GM12878 (cell line): ENCODE measurements at regions not wholly inside any gene's neighbourhood (a gene's known extent, or its start where the extent isn't known, plus 50 kb on each side); places are given as distances from the start of the nearest gene placed in this dataset.

ENCODE experiments used
- ATAC-seq: fragments of 200-7000 bp; cut with Tn5 transposase; 3 replicates; pipeline ENCODE4 v1.9.1; 2020; ENCODE audit warnings: mild to moderate bottlenecking, moderate library complexity
- BruUV-seq: library from RNA; stranded (reverse); fragments of 400-500 nt; replicated peaks from 2 replicates; lab custom pipeline; 2021; lab: Mats Ljungman, UMichigan
- CTCF ChIA-PET: fragments of 300-600 bp; sonication (Branson Sonifier 250); formaldehyde crosslinking; extraction: SDS; loops from one replicate; lab custom pipeline; 2021; ENCODE audit warnings: inconsistent platforms; lab: Yijun Ruan, JAX
- POLR2A ChIA-PET: fragments of 350-600 bp; formaldehyde crosslinking; extraction: SDS; loops from one replicate; lab custom pipeline; 2021; ENCODE audit warnings: inconsistent platforms; lab: Charles Lee
- RAD21 ChIA-PET: fragments of 300-600 bp; sonication (Branson Sonifier 250); formaldehyde crosslinking; loops from one replicate; lab custom pipeline; 2023; ENCODE audit warnings: antibody characterized with exemption; ENCODE audit not compliant: unreplicated experiment; lab: Charles Lee
- SMC1A ChIA-PET: fragments of 300-600 bp; sonication (Branson Sonifier 250); formaldehyde crosslinking; loops from one replicate; lab custom pipeline; 2023; ENCODE audit not compliant: unreplicated experiment, uncharacterized antibody; lab: Charles Lee
- DNase-seq: peaks from one replicate; pipeline ENCODE4 v3.0.0-alpha.2; 2011; ENCODE audit warnings: low read depth, low spot score
- FAIRE-seq: peaks from 3 replicates; lab custom pipeline; 2011; peaks lifted over from hg19 to GRCh38; lab: Jason Lieb, UNC
- H2AFZ ChIP-seq: 2 replicates; pipeline ENCODE4 v1.6.0; 2011; ENCODE audit warnings: low read depth, low read length, control low read depth; ENCODE audit not compliant: control insufficient read depth
- H3K27ac ChIP-seq: 2 replicates; pipeline ENCODE4 v1.5.1; 2011; ENCODE audit warnings: control low read depth; ENCODE audit not compliant: control insufficient read depth, insufficient read depth
- H3K27me3 ChIP-seq, 2 experiments: replicated peaks in 1 of 2; 2 replicates each; pipeline versions ENCODE4 v1.6.0 to v1.6.1; 2011; ENCODE audit warnings: low read length in 1 of 2; ENCODE audit not compliant: control insufficient read depth in 2 of 2, insufficient read depth in 2 of 2
- H3K36me3 ChIP-seq, 2 experiments: 2 replicates each; pipeline ENCODE4 v1.5.1; 2011; ENCODE audit warnings: low read length in 1 of 2; ENCODE audit not compliant: control insufficient read depth in 2 of 2, insufficient read depth in 2 of 2
- H3K4me1 ChIP-seq: 2 replicates; pipeline ENCODE4 v1.6.1; 2011; ENCODE audit warnings: mild to moderate bottlenecking, low read length, moderate library complexity, mixed read lengths; ENCODE audit not compliant: control insufficient read depth, insufficient read depth
- H3K4me2 ChIP-seq: 2 replicates; pipeline ENCODE4 v1.6.0; 2011; ENCODE audit warnings: control low read depth; ENCODE audit not compliant: control insufficient read depth, insufficient read depth
- H3K4me3 ChIP-seq: fragments of 200-600 bp; sonication (generic); 2 replicates; pipeline ENCODE4 v1.5.1; 2016
- H3K79me2 ChIP-seq: 2 replicates; pipeline ENCODE4 v1.6.0; 2011; ENCODE audit warnings: low read length; ENCODE audit not compliant: control insufficient read depth, insufficient read depth
- H3K9ac ChIP-seq: 2 replicates; pipeline ENCODE4 v1.8.0; 2011; ENCODE audit warnings: low read length, control low read depth, mixed read lengths; ENCODE audit not compliant: control insufficient read depth, insufficient read depth
- H3K9me3 ChIP-seq: replicated peaks from 3 replicates; pipeline ENCODE4 v1.5.1; 2011; ENCODE audit warnings: mild to moderate bottlenecking, low read length; ENCODE audit not compliant: control insufficient read depth, insufficient read depth
- H4K20me1 ChIP-seq: 2 replicates; pipeline ENCODE4 v1.6.0; 2011; ENCODE audit not compliant: control insufficient read depth, insufficient read depth
- ATF2 ChIP-seq: IDR thresholded peaks from 2 replicates; pipeline ENCODE4 v1.6.1; 2012; ENCODE audit warnings: low read length, inconsistent platforms
- BMI1 ChIP-seq: fragments of 450-650 bp; IDR thresholded peaks from 2 replicates; pipeline ENCODE4 v1.6.1; 2016; ENCODE audit warnings: mild to moderate bottlenecking, moderate library complexity, borderline replicate concordance
- ESRRA ChIP-seq: IDR thresholded peaks from 2 replicates; pipeline ENCODE4 v1.6.1; 2012; ENCODE audit warnings: mild to moderate bottlenecking, low read length, improper control_type of control experiment
- HCFC1 ChIP-seq: fragments of 150-350 bp; IDR thresholded peaks from 2 replicates; pipeline ENCODE4 v1.6.1; 2014; ENCODE audit warnings: low read length
- HSF1 ChIP-seq: fragments of 150-350 bp; IDR thresholded peaks from 2 replicates; pipeline ENCODE4 v1.6.1; 2014; ENCODE audit warnings: mild to moderate bottlenecking, low read depth, low read length
- KAT2A ChIP-seq: conservative IDR thresholded peaks from 2 replicates; pipeline ENCODE4 v1.6.1; 2011; ENCODE audit warnings: low read depth, low read length; ENCODE audit not compliant: control insufficient read depth
- KLF5 ChIP-seq: fragments of 450-650 bp; IDR thresholded peaks from 2 replicates; pipeline ENCODE4 v1.6.1; 2014; ENCODE audit warnings: mild to moderate bottlenecking; ENCODE audit not compliant: partially characterized antibody
- MTA3 ChIP-seq: IDR thresholded peaks from 2 replicates; pipeline ENCODE4 v1.6.1; 2012; ENCODE audit warnings: low read length, inconsistent platforms, borderline replicate concordance
- MYC ChIP-seq: IDR thresholded peaks from 2 replicates; pipeline ENCODE4 v1.6.1; 2011; ENCODE audit warnings: mild to moderate bottlenecking, low read length, moderate library complexity, inconsistent platforms; ENCODE audit not compliant: insufficient read depth, insufficient replicate concordance, insufficient read length, severe bottlenecking
- NKRF ChIP-seq: fragments of 450-650 bp; conservative IDR thresholded peaks from 2 replicates; pipeline ENCODE4 v1.6.1; 2017; ENCODE audit warnings: mild to moderate bottlenecking, moderate library complexity
- NR2C1 ChIP-seq: fragments of 450-650 bp; IDR thresholded peaks from 2 replicates; pipeline ENCODE4 v1.6.1; 2017; ENCODE audit warnings: antibody characterized with exemption, mild to moderate bottlenecking, moderate library complexity
- NR2C2 ChIP-seq: IDR thresholded peaks from 2 replicates; pipeline ENCODE4 v1.6.1; 2011; ENCODE audit warnings: borderline replicate concordance, low read depth; ENCODE audit not compliant: control insufficient read depth, insufficient read length
- PAX5 ChIP-seq: IDR thresholded peaks from 2 replicates; pipeline ENCODE4 v1.6.1; 2011; ENCODE audit warnings: low read depth, low read length, borderline replicate concordance
- PML ChIP-seq: IDR thresholded peaks from 2 replicates; pipeline ENCODE4 v1.6.1; 2012; ENCODE audit warnings: low read length, inconsistent platforms
- REST ChIP-seq: IDR thresholded peaks from 2 replicates; pipeline ENCODE4 v1.6.1; 2012; ENCODE audit warnings: mild to moderate bottlenecking, low read depth, low read length
- RUNX3 ChIP-seq: IDR thresholded peaks from 2 replicates; pipeline ENCODE4 v1.6.1; 2012; ENCODE audit warnings: low read length, inconsistent platforms
- SMAD5 ChIP-seq: IDR thresholded peaks from 2 replicates; pipeline ENCODE4 v1.6.1; 2016; ENCODE audit warnings: antibody characterized with exemption, low read depth
- SRF ChIP-seq, 2 experiments: IDR thresholded peaks; 2 replicates each; pipeline ENCODE4 v1.6.1; 2011; ENCODE audit warnings: low read depth in 2 of 2, low read length in 2 of 2, mild to moderate bottlenecking in 1 of 2, moderate library complexity in 1 of 2
- ZZZ3 ChIP-seq: IDR thresholded peaks from 2 replicates; pipeline ENCODE4 v1.6.1; 2011; ENCODE audit warnings: low read depth; ENCODE audit not compliant: control insufficient read depth, insufficient read length
- WGBS: methylation state at CpG from one replicate; pipeline ENCODE4 v1.1.6; 2016; ENCODE audit warnings: low lambda C conversion rate; ENCODE audit not compliant: insufficient replicate concordance, insufficient coverage; ENCODE audit errors: missing lambda C conversion rate; 5-methylcytosine and 5-hydroxymethylcytosine counted together
- in situ Hi-C: fragments of 300-500 bp; cut with MboI; formaldehyde crosslinking; loops from 9 replicates; pipeline ENCODE4 v1.14.3; 2018; ENCODE audit warnings: mixed read lengths
- intact Hi-C: fragments of 100-400 bp; cut with micrococcal nuclease; formaldehyde crosslinking; loops from one replicate; pipeline ENCODE4 v1.14.2; 2022; ENCODE audit not compliant: unreplicated experiment

- ATAC-seq = no peak
- BruUV-seq = no TSS peak
- Histone ChIP-seq H3K4me1 (no peaks in the 10 kb centered on the region), H4K20me1 (no peaks in the 10 kb centered on the region), H3K9me3 (no peaks in the 10 kb centered on the region), H3K9ac (no peak overlapping the region), H3K27me3 (no peaks in the 10 kb centered on the region), H3K4me3 (no peak overlapping the region), H2AFZ (no peak overlapping the region), H3K79me2 (no peaks in the 10 kb centered on the region), H3K27ac (no peak overlapping the region), H3K36me3 (no peaks in the 10 kb centered on the region), H3K4me2 (no peak overlapping the region)
- FAIRE-seq = no peak
- POLR2A ChIA-PET = no interaction called here
- SMC1A ChIA-PET = no interaction called here
- CTCF ChIA-PET = no interaction called here
- DNase-seq = no peak
- intact Hi-C loops (no loop called here), in situ Hi-C loops (no loop called here)
- RAD21 ChIA-PET = no interaction called here
- TF ChIP-seq ZZZ3 = no peak
- no peak for TF ChIP-seq BMI1
- TF ChIP-seq NR2C2 = no peak
- TF ChIP-seq HCFC1 = no peak
- TF ChIP-seq HSF1 = no peak
- no peak for TF ChIP-seq NKRF
- no peak for TF ChIP-seq ATF2
- no peak for TF ChIP-seq MYC
- no peak for TF ChIP-seq PAX5
- TF ChIP-seq ESRRA = no peak
- no peak for TF ChIP-seq KLF5
- TF ChIP-seq RUNX3 = no peak
- TF ChIP-seq MTA3 = no peak
- no peak for TF ChIP-seq KAT2A
- no peak for TF ChIP-seq SRF (IDR thresholded peaks at IDR 0.05; ENCODE audit: low read depth in 2 of 2, low read length in 2 of 2)
- no peak for TF ChIP-seq NR2C1
- TF ChIP-seq SMAD5 = no peak
- no peak for TF ChIP-seq REST
- TF ChIP-seq PML = no peak
- WGBS = 32% methylated on average over 1 of the region's 1 CpG
Observed at GRCh38 chr9:73046769-73047168, 93.9 kb upstream of the ALDH1A1 start.
